ENCODE measurements at regions not wholly inside any gene's neighbourhood (a gene's known extent, or its start where the extent isn't known, plus 50 kb on each side); places are given as distances from the start of the nearest gene placed in this dataset.
"Not testable (repeated sequence)": the region's sequence is repeated elsewhere in the genome, so short reads cannot be mapped to it uniquely, and the experiment has no call there.

- Mint-ChIP-seq H3K9me3 (no peaks in the 10 kb centered on the region), H3K27ac (no peak overlapping the region), H3K4me3 (no peak overlapping the region), H3K36me3 (ENCODE audit: low read depth) (no peaks in the 10 kb centered on the region), H3K27me3 (ENCODE audit: low read depth) (no peaks in the 10 kb centered on the region), H3K4me1 (ENCODE audit: low read depth) (no peaks in the 10 kb centered on the region)
- no peak for DNase-seq
- intact Hi-C loops (cut with micrococcal nuclease) = no loop called here
- CTCF ChIA-PET = interaction anchor here (0.7 kb wide), 1 partner anchor 680 kb away, joined by 5 read pairs; no protein-coding TSS in a partner anchor
These were observed 50.2 kb upstream of the TP53I11 start for GRCh38 chr11:45000918-45001317.

- Mint-ChIP-seq H3K27ac (no peak overlapping the region), H3K4me1 (ENCODE audit: low read depth) (no peaks in the 10 kb centered on the region), H3K27me3 (ENCODE audit: low read depth) (no peaks in the 10 kb centered on the region), H3K36me3 (ENCODE audit: low read depth) (no peaks in the 10 kb centered on the region), H3K4me3 (no peak overlapping the region), H3K9me3 (no peaks in the 10 kb centered on the region)
- CTCF ChIA-PET = no interaction called here
- no peak for DNase-seq
- intact Hi-C loops (cut with micrococcal nuclease) = no loop called here
These were observed 50.9 kb upstream of the TP53I11 start for GRCh38 chr11:45001466-45002165.

GRCh38 chr11:45005106-45005505 lies 54.4 kb upstream of the TP53I11 start:
- no peak for DNase-seq
- intact Hi-C loops (cut with micrococcal nuclease) = no loop called here
- Mint-ChIP-seq H3K4me3 (no peak overlapping the region), H3K9me3 (no peaks in the 10 kb centered on the region), H3K27me3 (ENCODE audit: low read depth) (no peaks in the 10 kb centered on the region), H3K36me3 (ENCODE audit: low read depth) (no peaks in the 10 kb centered on the region), H3K27ac (no peak overlapping the region), H3K4me1 (ENCODE audit: low read depth) (no peaks in the 10 kb centered on the region)
- CTCF ChIA-PET = interaction anchor here (1.3 kb wide), 1 partner anchor 99 kb away, joined by 3 read pairs; no protein-coding TSS in a partner anchor

- CTCF ChIA-PET = no interaction called here
- Mint-ChIP-seq H3K4me3 (no peak overlapping the region), H3K27ac (no peak overlapping the region), H3K9me3 (no peaks in the 10 kb centered on the region), H3K36me3 (ENCODE audit: low read depth) (no peaks in the 10 kb centered on the region), H3K27me3 (ENCODE audit: low read depth) (no peaks in the 10 kb centered on the region), H3K4me1 (ENCODE audit: low read depth) (no peaks in the 10 kb centered on the region)
- no peak for DNase-seq
- intact Hi-C loops (cut with micrococcal nuclease) = no loop called here
These were observed 56.3 kb upstream of the TP53I11 start for GRCh38 chr11:45007011-45007410.

GRCh38 chr11:45015983-45016382 lies 65.3 kb upstream of the TP53I11 start:
- H3K27ac Mint-ChIP-seq; H3K4me1 Mint-ChIP-seq (ENCODE audit: low read depth); H3K36me3 Mint-ChIP-seq (ENCODE audit: low read depth); H3K4me3 Mint-ChIP-seq; H3K27me3 Mint-ChIP-seq (ENCODE audit: low read depth); DNase-seq; intact Hi-C loops (cut with micrococcal nuclease): not testable (repeated sequence)
- CTCF ChIA-PET = interaction anchor here (0.7 to 0.9 kb wide), 2 partner anchors 88 to 181 kb away, joined by 3 read pairs; no protein-coding TSS in a partner anchor
- peaks cover 20% of the 10 kb centered on the region for H3K9me3 Mint-ChIP-seq

GRCh38 chr11:45016446-45016845 lies 65.8 kb upstream of the TP53I11 start:
- intact Hi-C loops (cut with micrococcal nuclease); DNase-seq; H3K4me1 Mint-ChIP-seq (ENCODE audit: low read depth); H3K36me3 Mint-ChIP-seq (ENCODE audit: low read depth); H3K27ac Mint-ChIP-seq; H3K27me3 Mint-ChIP-seq (ENCODE audit: low read depth); H3K4me3 Mint-ChIP-seq: not testable (repeated sequence)
- H3K9me3 Mint-ChIP-seq = peaks cover 20% of the 10 kb centered on the region
- CTCF ChIA-PET = interaction anchor here (0.7 to 0.9 kb wide), 2 partner anchors 87 to 181 kb away, joined by 3 read pairs; no protein-coding TSS in a partner anchor

DNA sequence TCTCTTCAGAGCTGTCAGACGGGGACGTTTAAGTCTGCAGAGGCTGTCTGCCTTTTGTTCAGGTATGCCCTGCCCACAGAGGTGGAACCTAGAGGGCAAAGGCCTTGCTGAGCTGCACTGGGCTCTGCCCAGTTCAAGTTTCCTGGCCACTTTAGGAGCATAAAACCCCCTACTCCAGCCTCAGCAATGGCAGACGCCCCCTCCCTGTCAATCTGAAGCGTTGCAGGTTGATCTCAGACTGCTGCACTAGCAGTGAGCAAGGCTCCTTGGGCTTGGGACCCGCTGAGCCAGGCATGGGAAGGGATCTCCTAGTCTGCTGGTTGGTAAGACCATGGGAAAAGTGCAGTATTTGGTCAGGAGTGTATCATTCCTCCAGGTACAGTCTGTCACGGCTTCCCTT lies 66.6 kb upstream of the TP53I11 start:
- CTCF ChIA-PET = interaction anchor here (0.6 kb wide), 1 partner anchor 276 kb away, joined by 3 read pairs; no protein-coding TSS in a partner anchor
- Mint-ChIP-seq H3K36me3 (ENCODE audit: low read depth) (peaks cover 2% of the 10 kb centered on the region), H3K27ac (no peak overlapping the region), H3K4me1 (ENCODE audit: low read depth) (peaks cover 6% of the 10 kb centered on the region), H3K9me3 (peaks cover 20% of the 10 kb centered on the region), H3K4me3 (no peak overlapping the region), H3K27me3 (ENCODE audit: low read depth) (peaks cover 5% of the 10 kb centered on the region)
- DNase-seq = no peak
- intact Hi-C loops (cut with micrococcal nuclease) = no loop called here

DNA sequence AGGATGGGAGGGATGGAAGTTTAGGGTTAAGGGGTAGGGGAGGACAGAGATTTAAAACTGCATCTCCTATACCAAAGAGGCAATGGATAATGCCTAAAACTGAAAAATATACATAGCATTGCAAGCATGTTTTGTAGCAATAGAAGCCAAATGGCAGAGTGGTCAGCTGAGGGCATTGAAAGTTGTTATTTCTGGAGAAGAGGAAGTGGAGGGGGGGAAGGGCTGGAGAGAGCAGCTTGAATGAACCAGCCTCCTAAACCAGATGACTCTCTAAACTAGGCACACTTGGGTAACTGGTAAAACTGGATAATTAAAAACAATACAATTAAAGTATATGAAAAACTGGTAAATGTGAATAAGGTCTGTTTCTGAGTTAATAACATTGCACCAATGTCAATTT lies 70.3 kb upstream of the TP53I11 start:
- CTCF ChIA-PET = no interaction called here
- H3K4me1 Mint-ChIP-seq (ENCODE audit: low read depth) = peaks cover 7% of the 10 kb centered on the region
- no peaks in the 10 kb centered on the region for H3K9me3 Mint-ChIP-seq
- no peak overlapping the region for H3K4me3 Mint-ChIP-seq
- DNase-seq = no peak
- intact Hi-C loops (cut with micrococcal nuclease) = no loop called here
- no peak overlapping the region for H3K27ac Mint-ChIP-seq
- H3K36me3 Mint-ChIP-seq (ENCODE audit: low read depth) = no peaks in the 10 kb centered on the region
- no peaks in the 10 kb centered on the region for H3K27me3 Mint-ChIP-seq (ENCODE audit: low read depth)

- H3K9me3 Mint-ChIP-seq = no peaks in the 10 kb centered on the region
These were observed 71.0 kb upstream of the TP53I11 start for GRCh38 chr11:45021692-45022141.

GRCh38 chr11:45022294-45023064 lies 71.8 kb upstream of the TP53I11 start:
- no peak overlapping the region for H3K4me3 Mint-ChIP-seq
- H3K27ac Mint-ChIP-seq = no peak overlapping the region
- H3K4me1 Mint-ChIP-seq (ENCODE audit: low read depth) = peaks cover 13% of the 10 kb centered on the region
- H3K36me3 Mint-ChIP-seq (ENCODE audit: low read depth) = no peaks in the 10 kb centered on the region
- intact Hi-C loops (cut with micrococcal nuclease) = no loop called here
- H3K9me3 Mint-ChIP-seq = no peaks in the 10 kb centered on the region
- H3K27me3 Mint-ChIP-seq (ENCODE audit: low read depth) = no peaks in the 10 kb centered on the region
- DNase-seq = no peak
- CTCF ChIA-PET = interaction anchor here (0.9 to 2.0 kb wide), 2 partner anchors 17 to 83 kb away, joined by 4 to 9 read pairs; no protein-coding TSS in a partner anchor

More at GRCh38 chr11:45021692-45022141, 71.0 kb upstream of the TP53I11 start:
- H3K27me3 Mint-ChIP-seq (ENCODE audit: low read depth) = no peaks in the 10 kb centered on the region
- CTCF ChIA-PET = no interaction called here
- DNase-seq = no peak
- H3K27ac Mint-ChIP-seq = no peak overlapping the region
- H3K4me1 Mint-ChIP-seq (ENCODE audit: low read depth) = peaks cover 13% of the 10 kb centered on the region
- intact Hi-C loops (cut with micrococcal nuclease) = no loop called here
- H3K36me3 Mint-ChIP-seq (ENCODE audit: low read depth) = no peaks in the 10 kb centered on the region
- no peak overlapping the region for H3K4me3 Mint-ChIP-seq

- no peaks in the 10 kb centered on the region for H3K36me3 Mint-ChIP-seq (ENCODE audit: low read depth)
- CTCF ChIA-PET = interaction anchor here (0.9 to 2.0 kb wide), 2 partner anchors 17 to 82 kb away, joined by 4 to 9 read pairs; no protein-coding TSS in a partner anchor
- DNase-seq = no peak
These were observed 72.3 kb upstream of the TP53I11 start for GRCh38 chr11:45023065-45023365.

GRCh38 chr11:45024316-45024715 lies 73.6 kb upstream of the TP53I11 start:
- Mint-ChIP-seq H3K27ac (no peak overlapping the region), H3K9me3 (no peaks in the 10 kb centered on the region), H3K36me3 (ENCODE audit: low read depth) (no peaks in the 10 kb centered on the region), H3K27me3 (ENCODE audit: low read depth) (no peaks in the 10 kb centered on the region), H3K4me1 (ENCODE audit: low read depth) (peaks cover 13% of the 10 kb centered on the region), H3K4me3 (no peak overlapping the region)
- intact Hi-C loops (cut with micrococcal nuclease) = no loop called here
- no peak for DNase-seq
- CTCF ChIA-PET = interaction anchor here (1.3 kb wide), 1 partner anchor 79 kb away, joined by 4 read pairs; no protein-coding TSS in a partner anchor

More at GRCh38 chr11:45023065-45023365, 72.3 kb upstream of the TP53I11 start:
- no peak overlapping the region for H3K27ac Mint-ChIP-seq
- no peaks in the 10 kb centered on the region for H3K27me3 Mint-ChIP-seq (ENCODE audit: low read depth)
- peaks cover 13% of the 10 kb centered on the region for H3K4me1 Mint-ChIP-seq (ENCODE audit: low read depth)
- H3K9me3 Mint-ChIP-seq = no peaks in the 10 kb centered on the region
- intact Hi-C loops (cut with micrococcal nuclease) = no loop called here
- no peak overlapping the region for H3K4me3 Mint-ChIP-seq

Data from activated naive CD4-positive, alpha-beta T cell treated with anti-CD3 and anti-CD28 coated beads for 36 hours (primary cell).